ENCODE measurements at regions not wholly inside any gene's neighbourhood (a gene's known extent, or its start where the extent isn't known, plus 50 kb on each side); places are given as distances from the start of the nearest gene placed in this dataset.
A peak's percentile ranks its signal among the peaks of the same experiment; 100 is the strongest.

DNA sequence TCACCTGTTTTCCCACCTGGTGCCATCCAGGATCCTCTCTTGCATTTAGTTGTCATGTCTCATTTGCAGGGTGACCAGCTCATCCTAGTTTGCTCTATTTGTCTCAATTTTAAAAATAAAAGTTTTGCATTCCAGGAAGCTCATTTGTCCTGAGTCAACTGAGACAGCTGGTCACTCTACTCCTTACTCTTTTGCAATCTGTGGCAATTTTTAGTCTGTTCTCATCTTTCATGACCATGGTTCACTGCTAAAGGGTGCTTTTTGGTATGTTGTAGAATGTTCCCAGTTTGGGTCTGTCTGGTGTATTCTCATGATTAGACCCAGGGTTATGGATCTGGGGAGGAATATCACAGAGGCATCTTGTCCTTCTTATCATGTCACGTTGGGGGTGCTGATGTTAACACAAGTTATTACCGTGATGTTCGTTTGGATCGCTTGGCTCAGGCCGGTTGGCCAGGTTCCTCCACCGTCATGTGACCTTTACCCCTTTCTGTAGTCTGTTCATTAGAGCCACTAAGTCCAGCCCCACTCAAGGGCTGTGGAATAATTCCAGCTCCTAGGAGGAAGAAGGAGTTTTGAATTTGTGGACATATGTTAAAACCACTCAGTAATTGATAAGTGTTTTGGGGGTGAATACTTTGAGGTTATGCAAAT, 103.3 kb upstream of the IGFBP3 start:
- intact Hi-C loops (cut with DNase I), result no loop called here
- TF ChIP-seq, protein P1, sequence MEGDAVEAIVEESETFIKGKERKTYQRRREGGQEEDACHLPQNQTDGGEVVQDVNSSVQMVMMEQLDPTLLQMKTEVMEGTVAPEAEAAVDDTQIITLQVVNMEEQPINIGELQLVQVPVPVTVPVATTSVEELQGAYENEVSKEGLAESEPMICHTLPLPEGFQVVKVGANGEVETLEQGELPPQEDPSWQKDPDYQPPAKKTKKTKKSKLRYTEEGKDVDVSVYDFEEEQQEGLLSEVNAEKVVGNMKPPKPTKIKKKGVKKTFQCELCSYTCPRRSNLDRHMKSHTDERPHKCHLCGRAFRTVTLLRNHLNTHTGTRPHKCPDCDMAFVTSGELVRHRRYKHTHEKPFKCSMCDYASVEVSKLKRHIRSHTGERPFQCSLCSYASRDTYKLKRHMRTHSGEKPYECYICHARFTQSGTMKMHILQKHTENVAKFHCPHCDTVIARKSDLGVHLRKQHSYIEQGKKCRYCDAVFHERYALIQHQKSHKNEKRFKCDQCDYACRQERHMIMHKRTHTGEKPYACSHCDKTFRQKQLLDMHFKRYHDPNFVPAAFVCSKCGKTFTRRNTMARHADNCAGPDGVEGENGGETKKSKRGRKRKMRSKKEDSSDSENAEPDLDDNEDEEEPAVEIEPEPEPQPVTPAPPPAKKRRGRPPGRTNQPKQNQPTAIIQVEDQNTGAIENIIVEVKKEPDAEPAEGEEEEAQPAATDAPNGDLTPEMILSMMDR (IDR thresholded peaks at IDR 0.05), result no peak

DNA sequence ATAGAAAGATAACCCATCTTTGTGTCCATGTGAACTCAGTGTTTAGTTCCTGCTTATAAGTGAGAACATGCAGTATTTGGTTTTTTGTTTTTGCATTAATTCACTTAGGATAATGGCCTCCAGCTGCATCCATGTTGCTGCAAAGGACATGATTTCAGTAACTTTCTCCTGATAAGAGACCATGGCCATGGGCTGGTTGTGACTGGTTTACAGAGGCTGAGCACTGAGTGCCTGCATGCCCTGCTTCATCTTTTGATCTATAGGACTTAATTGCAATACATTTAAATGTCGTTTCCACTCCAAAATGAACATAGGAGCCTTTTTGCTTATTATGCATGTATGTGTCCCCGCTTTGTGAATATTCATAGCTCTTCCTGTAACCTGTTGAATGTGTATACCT, 101.3 kb upstream of the IGFBP3 start:
- H3K27ac ChIP-seq, result no peak overlapping the region
- H3K9me3 ChIP-seq, result no peaks in the 10 kb centered on the region
- TF ChIP-seq, protein P1 (IDR thresholded peaks at IDR 0.05), result no peak
- H3K36me3 ChIP-seq, result no peaks in the 10 kb centered on the region
- DNase-seq, result no peak
- no peaks in the 10 kb centered on the region for H3K27me3 ChIP-seq
- no peak overlapping the region for H3K4me3 ChIP-seq
- intact Hi-C loops (cut with DNase I), result no loop called here
- no peaks in the 10 kb centered on the region for H3K4me1 ChIP-seq
- no peak for ATAC-seq

More for the DNA sequence above, 103.3 kb upstream of the IGFBP3 start:
- Histone ChIP-seq H3K27ac (no peak overlapping the region), H3K27me3 (no peaks in the 10 kb centered on the region), H3K4me3 (no peak overlapping the region), H3K36me3 (no peaks in the 10 kb centered on the region), H3K9me3 (peaks cover 0 to 2% of the 10 kb centered on the region in 2 donors), H3K4me1 (no peaks in the 10 kb centered on the region)
- DNase-seq (no peak), ATAC-seq (no peak)

DNA sequence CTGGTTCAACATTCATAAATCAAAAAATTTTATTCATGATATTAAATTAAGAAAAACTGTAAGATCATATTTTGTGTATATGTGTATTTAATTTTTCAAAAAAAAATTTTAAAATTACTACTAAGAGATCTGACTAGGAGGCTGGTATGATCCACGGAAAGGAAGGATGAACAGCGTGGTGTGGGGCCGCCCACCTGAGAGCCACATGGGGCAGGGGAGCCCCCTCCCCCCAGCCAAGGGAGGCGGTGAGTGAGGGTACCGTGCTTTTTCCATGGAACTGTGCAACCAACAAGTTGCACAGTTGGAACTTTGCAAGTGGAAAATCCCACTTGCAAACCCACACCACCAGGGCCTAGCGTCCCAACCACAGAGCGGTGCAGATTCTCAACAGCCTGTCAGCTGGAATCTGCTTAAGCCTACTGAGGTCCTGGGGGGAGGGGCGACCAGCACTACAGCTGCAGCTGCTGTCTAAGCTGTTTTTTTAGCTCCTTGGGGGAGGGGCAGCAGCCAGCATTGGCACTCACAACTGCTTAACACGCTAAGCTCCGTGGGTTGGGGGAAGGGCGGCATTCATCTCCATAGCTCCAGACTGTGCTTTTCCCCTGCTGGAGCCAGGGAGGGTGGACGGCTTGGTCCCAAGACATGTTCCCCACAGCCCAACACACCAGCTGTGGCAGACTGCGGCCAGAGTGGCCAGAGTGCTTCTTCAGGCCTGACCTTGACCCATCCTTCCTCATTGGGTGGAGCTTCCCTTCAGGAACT, 94.2 kb upstream of the IGFBP3 start:
- no peak overlapping the region for H3K4me3 ChIP-seq
- H3K36me3 ChIP-seq, result no peaks in the 10 kb centered on the region
- TF ChIP-seq, protein P1 (IDR thresholded peaks at IDR 0.05), result no peak
- H3K27me3 ChIP-seq, result no peaks in the 10 kb centered on the region
- H3K9me3 ChIP-seq, result no peaks in the 10 kb centered on the region
- intact Hi-C loops (cut with DNase I), result no loop called here
- DNase-seq, result peak in 3 of 4 donors; percentile 37 to 71 (median 55)
- H3K4me1 ChIP-seq, result no peaks in the 10 kb centered on the region
- ATAC-seq, result peak; percentile 54
- no peak overlapping the region for H3K27ac ChIP-seq

DNA sequence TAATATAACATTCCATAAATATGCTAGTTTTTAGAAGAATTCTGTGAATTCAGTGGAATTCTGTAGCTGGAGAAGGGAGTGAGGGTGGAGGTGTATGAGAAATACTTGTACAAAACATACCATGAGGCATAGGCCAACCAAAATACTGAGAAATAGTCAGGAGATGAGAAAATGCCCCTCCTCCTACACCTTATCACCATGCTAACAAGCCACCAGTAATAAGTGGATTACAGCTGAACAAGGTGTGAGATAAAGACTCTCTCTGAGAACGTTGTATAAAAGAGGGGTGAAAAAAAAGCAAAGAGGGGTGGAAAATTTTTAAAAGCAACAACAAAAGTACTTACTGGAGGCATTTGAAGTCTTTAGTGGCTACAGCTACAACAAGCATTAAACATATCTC, 90.4 kb upstream of the IGFBP3 start:
- H3K27ac ChIP-seq, result no peak overlapping the region
- H3K9me3 ChIP-seq, result no peaks in the 10 kb centered on the region
- no peaks in the 10 kb centered on the region for H3K27me3 ChIP-seq
- no peak overlapping the region for H3K4me3 ChIP-seq
- intact Hi-C loops (cut with DNase I), result no loop called here
- TF ChIP-seq, protein P1 (IDR thresholded peaks at IDR 0.05), result no peak
- no peaks in the 10 kb centered on the region for H3K4me1 ChIP-seq
- DNase-seq (no peak), ATAC-seq (no peak)
- H3K36me3 ChIP-seq, result no peaks in the 10 kb centered on the region

DNA sequence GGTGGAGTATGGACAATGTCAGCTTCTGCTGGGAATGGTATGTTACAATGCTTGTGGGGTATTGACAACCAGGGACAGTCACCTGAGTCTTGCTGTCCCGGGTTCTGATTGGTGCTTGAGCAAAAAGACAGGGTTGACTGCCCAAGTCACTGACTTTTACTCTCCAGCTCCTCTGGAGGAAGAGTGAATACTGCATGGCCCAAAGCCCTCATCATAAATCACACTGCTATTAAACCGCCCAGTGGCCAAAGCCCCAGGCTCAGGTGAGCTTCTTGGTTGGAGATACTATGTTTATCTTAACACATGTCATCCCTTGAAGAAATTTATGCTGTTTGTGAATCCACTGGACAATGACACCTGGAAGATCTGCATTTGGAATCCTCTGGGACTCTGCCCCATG, 90.0 kb upstream of the IGFBP3 start:
- no peak for DNase-seq
- no peak for ATAC-seq
- Histone ChIP-seq H3K4me3 (no peak overlapping the region), H3K27me3 (no peaks in the 10 kb centered on the region), H3K4me1 (no peaks in the 10 kb centered on the region), H3K27ac (no peak overlapping the region), H3K36me3 (no peaks in the 10 kb centered on the region), H3K9me3 (no peaks in the 10 kb centered on the region)
- intact Hi-C loops (cut with DNase I), result no loop called here
- TF ChIP-seq, protein P1 (IDR thresholded peaks at IDR 0.05), result no peak

Data from left lung (tissue), 4 donors.